Caco-2 (cell line): ENCODE measurements at regions not wholly inside any gene's neighbourhood (a gene's known extent, or its start where the extent isn't known, plus 50 kb on each side); places are given as distances from the start of the nearest gene placed in this dataset.

Experiments
- BruUV-seq: library from RNA; stranded (reverse); fragments of 400-500 nt; replicated peaks from 2 replicates; lab custom pipeline; 2021; lab: Mats Ljungman, UMichigan
- CTCF ChIA-PET: fragments of 300-600 bp; sonication (Branson Sonifier 250); formaldehyde crosslinking; loops from one replicate; lab custom pipeline; 2022; ENCODE audit warnings: antibody characterized with exemption; lab: Charles Lee
- POLR2A ChIA-PET: fragments of 300-600 bp; sonication (Branson Sonifier 250); formaldehyde crosslinking; loops from one replicate; lab custom pipeline; 2022; ENCODE audit warnings: antibody characterized with exemption; lab: Charles Lee
- DNase-seq, 2 experiments: peaks; one replicate each; pipeline versions ENCODE4 v3.0.0 to v3.0.0-alpha.2; 2020 to 2022
- H3K27me3 ChIP-seq: replicated peaks from 2 replicates; pipeline ENCODE4 v1.6.0; 2011; ENCODE audit warnings: low read length; ENCODE audit not compliant: control insufficient read depth, insufficient read depth
- H3K36me3 ChIP-seq: 2 replicates; pipeline ENCODE4 v1.5.1; 2011; ENCODE audit warnings: low read length; ENCODE audit not compliant: control insufficient read depth, insufficient read depth
- H3K4me1 ChIP-seq: fragments of 250-450 bp; sonication (Bioruptor Pico); 2 replicates; pipeline ENCODE4 v1.5.1; 2020; ENCODE audit warnings: mild to moderate bottlenecking
- H3K4me3 ChIP-seq: 2 replicates; pipeline ENCODE4 v1.5.1; 2011; ENCODE audit warnings: low read depth, mild to moderate bottlenecking, control low read depth, low read length
- H3K9me3 ChIP-seq: fragments of 250-450 bp; sonication (Bioruptor Pico); 2 replicates; pipeline ENCODE4 v1.5.1; 2020; ENCODE audit warnings: mild to moderate bottlenecking, moderate library complexity
- H3K27ac Mint-ChIP-seq: one replicate; pipeline ENCODE4 v1.8.0; 2022; ENCODE audit warnings: mixed read lengths; ENCODE audit not compliant: unreplicated experiment
- H3K27me3 Mint-ChIP-seq: one replicate; pipeline ENCODE4 v1.8.0; 2022; ENCODE audit warnings: mixed read lengths; ENCODE audit not compliant: insufficient read depth, unreplicated experiment
- H3K36me3 Mint-ChIP-seq: one replicate; pipeline ENCODE4 v1.8.0; 2022; ENCODE audit warnings: mild to moderate bottlenecking, mixed read lengths; ENCODE audit not compliant: insufficient read depth, unreplicated experiment
- H3K4me1 Mint-ChIP-seq: one replicate; pipeline ENCODE4 v1.8.0; 2022; ENCODE audit warnings: low read depth, mixed read lengths; ENCODE audit not compliant: unreplicated experiment
- H3K4me3 Mint-ChIP-seq: one replicate; pipeline ENCODE4 v1.8.0; 2022; ENCODE audit warnings: mild to moderate bottlenecking, moderate library complexity, mixed read lengths; ENCODE audit not compliant: unreplicated experiment
- H3K9me3 Mint-ChIP-seq: one replicate; pipeline ENCODE4 v1.8.0; 2022; ENCODE audit warnings: mixed read lengths; ENCODE audit not compliant: unreplicated experiment
- intact Hi-C: fragments of 100-400 bp; cut with micrococcal nuclease; formaldehyde crosslinking; loops from one replicate; pipeline ENCODE4 v1.10.0; 2022; ENCODE audit not compliant: unreplicated experiment
- TF ChIP-seq, protein P1 (sequence below), 2 experiments: fragments of 200-600 bp in 1 of 2; IDR thresholded peaks; 1 replicate in 1 of 2; 2 replicates in 1 of 2; pipeline versions ENCODE4 v1.5.1 to v1.8.0; 2011 to 2022; ENCODE audit warnings: antibody characterized with exemption in 1 of 2, control low read depth in 1 of 2, inconsistent platforms in 1 of 2, low read depth in 1 of 2, low read length in 1 of 2, mild to moderate bottlenecking in 1 of 2, moderate library complexity in 1 of 2; ENCODE audit not compliant: insufficient read depth in 1 of 2, severe bottlenecking in 1 of 2, unreplicated experiment in 1 of 2

DNA sequence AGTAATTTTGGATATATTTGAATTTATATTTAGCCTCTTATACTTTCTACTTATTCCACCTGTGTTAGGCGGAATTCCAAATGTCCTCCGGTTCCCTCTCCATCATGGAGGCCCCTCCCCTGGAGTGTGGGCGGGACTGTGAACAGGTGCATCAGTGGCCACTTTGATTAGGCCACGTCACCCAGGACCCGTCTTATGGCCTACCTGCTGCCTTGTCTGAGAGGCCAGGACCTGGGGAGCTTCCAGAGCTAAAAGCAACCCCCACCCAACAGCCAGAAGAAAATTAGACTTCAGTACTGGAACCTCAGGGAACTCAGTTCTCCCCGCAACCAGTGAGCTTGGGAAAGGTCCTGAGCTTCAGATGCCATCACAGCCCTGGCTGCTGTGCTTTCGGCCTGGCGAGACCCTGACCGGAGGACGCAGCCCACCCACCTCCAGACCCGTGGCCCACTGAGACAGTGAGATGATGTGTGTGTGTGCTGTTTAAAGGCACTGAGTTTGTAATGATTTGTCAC is 200.2 kb upstream of the SOX1 start:
- H3K36me3 ChIP-seq = no peaks in the 10 kb centered on the region
- peaks cover 10% of the 10 kb centered on the region; the same call in 1 of the 2 replicates for H3K9me3 ChIP-seq
- H3K27me3 ChIP-seq = no peaks in the 10 kb centered on the region
- no TSS peak for BruUV-seq
- H3K4me1 Mint-ChIP-seq = no peaks in the 10 kb centered on the region
- no peaks in the 10 kb centered on the region for H3K4me1 ChIP-seq
- peaks cover 20% of the 10 kb centered on the region for H3K9me3 Mint-ChIP-seq
- no peak overlapping the region for H3K4me3 ChIP-seq
- ChIA-PET CTCF (no interaction called here), POLR2A (no interaction called here)
- H3K27me3 Mint-ChIP-seq = peaks cover 23% of the 10 kb centered on the region
- TF ChIP-seq, protein P1, sequence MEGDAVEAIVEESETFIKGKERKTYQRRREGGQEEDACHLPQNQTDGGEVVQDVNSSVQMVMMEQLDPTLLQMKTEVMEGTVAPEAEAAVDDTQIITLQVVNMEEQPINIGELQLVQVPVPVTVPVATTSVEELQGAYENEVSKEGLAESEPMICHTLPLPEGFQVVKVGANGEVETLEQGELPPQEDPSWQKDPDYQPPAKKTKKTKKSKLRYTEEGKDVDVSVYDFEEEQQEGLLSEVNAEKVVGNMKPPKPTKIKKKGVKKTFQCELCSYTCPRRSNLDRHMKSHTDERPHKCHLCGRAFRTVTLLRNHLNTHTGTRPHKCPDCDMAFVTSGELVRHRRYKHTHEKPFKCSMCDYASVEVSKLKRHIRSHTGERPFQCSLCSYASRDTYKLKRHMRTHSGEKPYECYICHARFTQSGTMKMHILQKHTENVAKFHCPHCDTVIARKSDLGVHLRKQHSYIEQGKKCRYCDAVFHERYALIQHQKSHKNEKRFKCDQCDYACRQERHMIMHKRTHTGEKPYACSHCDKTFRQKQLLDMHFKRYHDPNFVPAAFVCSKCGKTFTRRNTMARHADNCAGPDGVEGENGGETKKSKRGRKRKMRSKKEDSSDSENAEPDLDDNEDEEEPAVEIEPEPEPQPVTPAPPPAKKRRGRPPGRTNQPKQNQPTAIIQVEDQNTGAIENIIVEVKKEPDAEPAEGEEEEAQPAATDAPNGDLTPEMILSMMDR (IDR thresholded peaks at IDR 0.05; ENCODE audit: insufficient read depth in 1 of 2, low read depth in 1 of 2, low read length in 1 of 2, severe bottlenecking in 1 of 2, unreplicated experiment in 1 of 2) = no peak
- H3K4me3 Mint-ChIP-seq = no peak overlapping the region
- DNase-seq = no peak
- no peak overlapping the region for H3K27ac Mint-ChIP-seq
- intact Hi-C loops = no loop called here
- H3K36me3 Mint-ChIP-seq = no peaks in the 10 kb centered on the region

DNA sequence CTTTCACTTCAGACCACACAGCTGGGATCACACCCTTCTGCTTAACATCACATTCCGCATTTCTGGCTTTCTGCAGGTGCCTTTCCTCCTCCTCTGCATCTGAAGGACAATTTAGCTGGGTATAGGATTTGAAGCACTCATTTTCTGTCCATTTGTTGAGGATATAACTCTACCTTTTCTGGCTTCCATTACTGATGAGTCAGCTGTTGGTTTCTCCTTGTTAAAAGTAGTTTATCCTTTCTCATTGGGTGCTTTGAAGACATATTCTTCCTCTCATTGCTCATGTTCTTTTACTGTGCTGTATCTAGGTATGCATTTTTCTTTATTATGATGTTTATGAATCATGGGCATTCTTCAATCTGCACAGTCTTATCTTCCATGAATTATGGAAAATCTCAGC is 199.3 kb upstream of the SOX1 start:
- TF ChIP-seq, protein P1 (IDR thresholded peaks at IDR 0.05; ENCODE audit: insufficient read depth in 1 of 2, low read depth in 1 of 2, low read length in 1 of 2, severe bottlenecking in 1 of 2, unreplicated experiment in 1 of 2) = no peak
- no TSS peak for BruUV-seq
- no peak for DNase-seq
- Histone ChIP-seq H3K4me1 (no peaks in the 10 kb centered on the region), H3K36me3 (no peaks in the 10 kb centered on the region), H3K9me3 (peaks cover 10% of the 10 kb centered on the region; the same call in 1 of the 2 replicates), H3K4me3 (no peak overlapping the region), H3K27me3 (no peaks in the 10 kb centered on the region)
- peaks cover 30% of the 10 kb centered on the region for H3K27me3 Mint-ChIP-seq
- ChIA-PET POLR2A (no interaction called here), CTCF (no interaction called here)
- H3K36me3 Mint-ChIP-seq = no peaks in the 10 kb centered on the region
- H3K9me3 Mint-ChIP-seq = peaks cover 20% of the 10 kb centered on the region
- H3K4me1 Mint-ChIP-seq = no peaks in the 10 kb centered on the region
- no peak overlapping the region for H3K27ac Mint-ChIP-seq
- H3K4me3 Mint-ChIP-seq = no peak overlapping the region
- intact Hi-C loops = no loop called here

DNA sequence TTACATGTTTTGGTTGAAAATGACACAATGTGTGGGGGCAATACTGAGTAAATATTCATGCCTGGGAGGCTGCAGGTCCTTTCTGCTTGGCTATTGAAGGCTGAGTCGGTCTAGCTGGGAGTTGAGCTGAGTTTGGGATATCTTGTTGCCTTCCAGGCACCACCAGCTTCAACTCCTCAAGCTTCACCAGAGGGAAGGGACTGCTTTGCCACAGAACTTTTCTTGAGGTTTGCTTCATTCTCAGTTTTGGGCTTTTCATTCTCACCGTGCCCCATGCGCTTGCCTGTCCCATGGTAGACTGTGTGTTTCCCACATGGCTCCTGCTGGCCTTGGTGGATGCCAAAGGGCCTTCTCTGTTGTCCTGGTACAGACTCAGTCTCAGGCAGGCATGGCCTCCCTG is 198.2 kb upstream of the SOX1 start:
- Mint-ChIP-seq H3K36me3 (no peaks in the 10 kb centered on the region), H3K4me3 (no peak overlapping the region), H3K9me3 (peaks cover 20% of the 10 kb centered on the region), H3K4me1 (no peaks in the 10 kb centered on the region), H3K27ac (no peak overlapping the region), H3K27me3 (peaks cover 32% of the 10 kb centered on the region)
- no peaks in the 10 kb centered on the region; the same call in 1 of the 2 replicates for H3K27me3 ChIP-seq
- DNase-seq = no peak
- intact Hi-C loops = no loop called here
- no peak overlapping the region for H3K4me3 ChIP-seq
- ChIA-PET POLR2A (no interaction called here), CTCF (no interaction called here)
- TF ChIP-seq, protein P1 (IDR thresholded peaks at IDR 0.05; ENCODE audit: insufficient read depth in 1 of 2, low read depth in 1 of 2, low read length in 1 of 2, severe bottlenecking in 1 of 2, unreplicated experiment in 1 of 2) = no peak
- no peaks in the 10 kb centered on the region for H3K4me1 ChIP-seq
- BruUV-seq = no TSS peak
- no peaks in the 10 kb centered on the region for H3K36me3 ChIP-seq
- peaks cover 10% of the 10 kb centered on the region; the same call in 1 of the 2 replicates for H3K9me3 ChIP-seq
